Fibroblast of villous mesenchyme (primary cell): ENCODE measurements at regions not wholly inside any gene's neighbourhood (a gene's known extent, or its start where the extent isn't known, plus 50 kb on each side); places are given as distances from the start of the nearest gene placed in this dataset.
A peak's percentile ranks its signal among the peaks of the same experiment; 100 is the strongest.

Experiments used
- DNase-seq: peaks from one replicate; pipeline ENCODE4 v3.0.0-alpha.2; 2010; ENCODE audit warnings: low read depth
- H3K4me3 ChIP-seq: 2 replicates; pipeline ENCODE4 v1.5.1; 2011; ENCODE audit warnings: low read depth, mild to moderate bottlenecking, low read length
- CTCF ChIP-seq: IDR thresholded peaks from 2 replicates; pipeline ENCODE4 v1.5.1; 2012; ENCODE audit warnings: low read depth, mild to moderate bottlenecking, low read length; ENCODE audit not compliant: insufficient read depth

DNA sequence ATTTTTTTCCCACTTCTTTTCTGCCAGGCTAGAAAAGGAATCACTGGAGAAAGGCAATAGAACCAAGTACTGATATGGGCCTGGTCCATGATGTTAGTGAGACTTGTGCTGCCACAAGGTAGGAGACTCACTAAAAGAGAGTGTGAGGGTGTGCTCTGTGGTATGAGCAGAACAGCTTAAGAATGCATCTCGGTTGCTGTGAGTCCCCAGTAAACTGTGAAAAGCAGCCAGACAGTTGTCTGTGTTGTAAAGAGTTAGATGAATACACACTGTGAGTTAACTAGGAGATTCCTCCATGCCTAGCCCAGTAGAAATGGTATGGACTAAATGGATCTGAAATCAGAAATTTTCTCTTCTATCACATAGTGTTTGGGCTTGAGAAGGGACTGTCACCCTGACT is 1177.3 kb upstream of the MIR17HG start:
- no peak for TF ChIP-seq CTCF
- DNase-seq: no peak
- H3K4me3 ChIP-seq: no peak overlapping the region

GRCh38 chr13:90171649-90172048 is 1175.8 kb upstream of the MIR17HG start:
- TF ChIP-seq CTCF: no peak
- DNase-seq: peak; percentile 14
- no peak overlapping the region for H3K4me3 ChIP-seq

- TF ChIP-seq CTCF: no peak
- DNase-seq: no peak
- H3K4me3 ChIP-seq: no peak overlapping the region
Measured at GRCh38 chr13:90177512-90177911, 1170.0 kb upstream of the MIR17HG start.

- DNase-seq: no peak
- H3K4me3 ChIP-seq: no peak overlapping the region
- no peak for TF ChIP-seq CTCF
Measured at GRCh38 chr13:90184355-90184754, 1163.1 kb upstream of the MIR17HG start.

GRCh38 chr13:90185734-90186133 is 1161.8 kb upstream of the MIR17HG start:
- TF ChIP-seq CTCF: no peak
- no peak for DNase-seq
- H3K4me3 ChIP-seq: no peak overlapping the region

- TF ChIP-seq CTCF: no peak
- no peak overlapping the region for H3K4me3 ChIP-seq
- DNase-seq: no peak
Measured at GRCh38 chr13:90187478-90188350, 1159.8 kb upstream of the MIR17HG start.

DNA sequence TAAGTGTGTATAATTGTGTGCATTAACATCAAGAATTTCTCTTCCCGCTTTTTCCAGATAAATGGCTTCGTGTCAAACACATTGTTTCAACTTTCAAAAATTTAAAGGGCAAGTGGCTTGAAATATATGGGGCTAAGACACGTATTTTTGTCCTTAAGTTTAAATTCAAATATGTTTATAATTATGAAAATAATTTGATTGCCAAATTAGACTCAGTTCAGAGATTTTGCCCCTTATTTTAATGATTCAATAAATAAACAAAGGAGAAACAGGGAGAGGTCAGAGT is 1159.2 kb upstream of the MIR17HG start:
- no peak for DNase-seq
- TF ChIP-seq CTCF: no peak
- no peak overlapping the region for H3K4me3 ChIP-seq
